Gastrocnemius medialis (tissue), 4 donors: ENCODE measurements at regions not wholly inside any gene's neighbourhood (a gene's known extent, or its start where the extent isn't known, plus 50 kb on each side); places are given as distances from the start of the nearest gene placed in this dataset.

Experiments
- ATAC-seq, 2 donors: fragments of 150-250 bp; one replicate each; pipeline ENCODE4 v1.9.1; 2016
- DNase-seq, 2 donors: peaks; one replicate each; pipeline ENCODE4 v3.0.0-alpha.2; 2019
- H3K27ac ChIP-seq, 4 donors: fragments of 200-600 bp; sonication (generic); 1 replicate in 1 of 4; 2 replicates in 3 of 4; pipeline ENCODE4 v1.5.1; 2016 to 2018; ENCODE audit warnings: mild to moderate bottlenecking in 2 of 4, moderate library complexity in 1 of 4
- H3K27me3 ChIP-seq, 3 donors: fragments of 200-600 bp; sonication (generic) in 2 of 3; 1 replicate in 1 of 3; 2 replicates in 2 of 3; pipeline versions ENCODE4 v1.5.1 to v1.6.0; 2016 to 2019; ENCODE audit warnings: mild to moderate bottlenecking in 1 of 3, moderate library complexity in 1 of 3
- H3K36me3 ChIP-seq, 2 donors: fragments of 200-600 bp; sonication (generic) in 1 of 2; one replicate each; pipeline ENCODE4 v1.5.1; 2017 to 2018
- H3K4me1 ChIP-seq, 2 donors: fragments of 200-600 bp; sonication (generic) in 1 of 2; one replicate each; pipeline ENCODE4 v1.5.1; 2016 to 2017; ENCODE audit warnings: mild to moderate bottlenecking in 2 of 2
- H3K4me3 ChIP-seq, 4 donors: fragments of 200-600 bp; sonication (generic) in 3 of 4; 1 replicate in 1 of 4; 2 replicates in 3 of 4; pipeline ENCODE4 v1.5.1; 2016 to 2019; ENCODE audit warnings: mild to moderate bottlenecking in 2 of 4
- H3K9me3 ChIP-seq, 3 donors: fragments of 200-600 bp; sonication (generic) in 2 of 3; 1 replicate in 1 of 3; 2 replicates in 2 of 3; pipeline ENCODE4 v1.5.1; 2016 to 2019
- CTCF ChIP-seq, 5 experiments: fragments of 450-650 bp in 3 of 5; fragments of 200-600 bp in 2 of 5; sonication (generic) in 2 of 5; IDR thresholded peaks in 4 of 5; conservative IDR thresholded peaks in 1 of 5; 1 replicate in 4 of 5; 2 replicates in 1 of 5; pipeline ENCODE4 v1.5.1; 2016 to 2019; ENCODE audit warnings: antibody characterized with exemption in 5 of 5, mild to moderate bottlenecking in 3 of 5, moderate library complexity in 3 of 5
- POLR2A ChIP-seq, 2 donors: fragments of 450-650 bp; IDR thresholded peaks; one replicate each; pipeline ENCODE4 v1.6.1; 2017; ENCODE audit warnings: antibody characterized with exemption in 2 of 2, mild to moderate bottlenecking in 2 of 2, moderate library complexity in 2 of 2
- in situ Hi-C, 4 donors: fragments of 200-750 bp; cut with MboI; loops; one replicate each; pipeline versions ENCODE4 v1.15.0 to v1.8.0; 2017; ENCODE audit warnings: low sequenced_read_pairs in 4 of 4
- intact Hi-C: fragments of 100-400 bp; cut with DNase I; formaldehyde crosslinking; loops from one replicate; pipeline ENCODE4 v1.15.1; 2023; ENCODE audit warnings: low total_unique reads

- intact Hi-C loops = no loop called here
- TF ChIP-seq CTCF (IDR thresholded peaks at IDR 0.05 in 4 of 5, conservative IDR thresholded peaks at IDR 0.05 in 1 of 5) (no peak), POLR2A (IDR thresholded peaks at IDR 0.05) (no peak)
Observed at GRCh38 chr2:39999864-40000263, 220.8 kb upstream of the THUMPD2 start.

GRCh38 chr2:39998617-39999016 is 219.6 kb upstream of the THUMPD2 start:
- ATAC-seq (no peak), DNase-seq (no peak)
- no peak for TF ChIP-seq POLR2A (IDR thresholded peaks at IDR 0.05)
- no peak for TF ChIP-seq CTCF (IDR thresholded peaks at IDR 0.05 in 4 of 5, conservative IDR thresholded peaks at IDR 0.05 in 1 of 5)
- no peak overlapping the region for H3K4me3 ChIP-seq
- H3K9me3 ChIP-seq = no peaks in the 10 kb centered on the region
- no peaks in the 10 kb centered on the region for H3K27me3 ChIP-seq
- H3K4me1 ChIP-seq = no peaks in the 10 kb centered on the region
- in situ Hi-C loops (no loop called here), intact Hi-C loops (no loop called here)
- H3K36me3 ChIP-seq = no peaks in the 10 kb centered on the region
- H3K27ac ChIP-seq = no peak overlapping the region

More at GRCh38 chr2:39999864-40000263, 220.8 kb upstream of the THUMPD2 start:
- Histone ChIP-seq H3K4me3 (no peak overlapping the region), H3K36me3 (no peaks in the 10 kb centered on the region), H3K9me3 (no peaks in the 10 kb centered on the region), H3K27ac (no peak overlapping the region), H3K27me3 (no peaks in the 10 kb centered on the region), H3K4me1 (no peaks in the 10 kb centered on the region)
- no peak for DNase-seq
- in situ Hi-C loops = no loop called here
- ATAC-seq = no peak

- no peak overlapping the region for H3K4me3 ChIP-seq
- in situ Hi-C loops (no loop called here), intact Hi-C loops (no loop called here)
- H3K36me3 ChIP-seq = no peaks in the 10 kb centered on the region
- TF ChIP-seq POLR2A (IDR thresholded peaks at IDR 0.05) (no peak), CTCF (IDR thresholded peaks at IDR 0.05 in 4 of 5, conservative IDR thresholded peaks at IDR 0.05 in 1 of 5) (no peak)
- no peak for ATAC-seq
- DNase-seq = no peak
- H3K4me1 ChIP-seq = no peaks in the 10 kb centered on the region
- H3K27ac ChIP-seq = no peak overlapping the region
- H3K27me3 ChIP-seq = no peaks in the 10 kb centered on the region
- no peaks in the 10 kb centered on the region for H3K9me3 ChIP-seq
Observed at GRCh38 chr2:39996653-39997080, 217.6 kb upstream of the THUMPD2 start.

- TF ChIP-seq CTCF (IDR thresholded peaks at IDR 0.05 in 4 of 5, conservative IDR thresholded peaks at IDR 0.05 in 1 of 5) = no peak
- TF ChIP-seq POLR2A (IDR thresholded peaks at IDR 0.05) = no peak
- no peaks in the 10 kb centered on the region for H3K4me1 ChIP-seq
- H3K36me3 ChIP-seq = no peaks in the 10 kb centered on the region
- in situ Hi-C loops (no loop called here), intact Hi-C loops (no loop called here)
- no peaks in the 10 kb centered on the region for H3K27me3 ChIP-seq
- no peak overlapping the region for H3K27ac ChIP-seq
- ATAC-seq = no peak
- H3K4me3 ChIP-seq = no peak overlapping the region
- no peaks in the 10 kb centered on the region for H3K9me3 ChIP-seq
- DNase-seq = no peak
Observed at GRCh38 chr2:39995005-39995737, 216.1 kb upstream of the THUMPD2 start.

GRCh38 chr2:39994151-39994550 is 215.1 kb upstream of the THUMPD2 start:
- DNase-seq (no peak), ATAC-seq (no peak)
- H3K4me3 ChIP-seq = no peak overlapping the region
- no peaks in the 10 kb centered on the region for H3K4me1 ChIP-seq
- no peaks in the 10 kb centered on the region for H3K9me3 ChIP-seq
- no peak overlapping the region for H3K27ac ChIP-seq
- H3K36me3 ChIP-seq = no peaks in the 10 kb centered on the region
- in situ Hi-C loops (no loop called here), intact Hi-C loops (no loop called here)
- no peaks in the 10 kb centered on the region for H3K27me3 ChIP-seq
- TF ChIP-seq CTCF (IDR thresholded peaks at IDR 0.05 in 4 of 5, conservative IDR thresholded peaks at IDR 0.05 in 1 of 5) (no peak), POLR2A (IDR thresholded peaks at IDR 0.05) (no peak)
